ENCODE measurements at regions not wholly inside any gene's neighbourhood (a gene's known extent, or its start where the extent isn't known, plus 50 kb on each side); places are given as distances from the start of the nearest gene placed in this dataset.
A peak's percentile ranks its signal among the peaks of the same experiment; 100 is the strongest.

DNA sequence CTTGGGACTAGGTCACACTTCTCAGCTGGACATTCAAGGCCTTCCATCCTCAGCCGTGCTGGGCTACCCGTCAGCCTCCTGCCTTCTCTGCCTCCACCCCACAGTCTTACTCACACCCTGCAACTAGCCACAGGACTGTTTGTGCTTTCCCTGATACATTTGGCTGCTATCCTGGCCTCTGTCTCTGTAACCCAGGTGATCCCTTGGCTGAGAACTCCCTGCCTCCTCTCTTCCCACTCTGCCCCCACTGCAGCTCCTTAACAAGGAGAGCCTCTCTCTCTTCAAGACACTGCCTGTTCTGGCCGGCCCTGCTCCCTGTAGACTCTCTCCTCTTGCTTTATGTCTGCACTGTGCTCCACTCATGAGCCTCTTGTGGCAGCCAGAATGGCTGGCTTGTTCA is 120.6 kb downstream of the MSX2 start:
- H3K27me3 Mint-ChIP-seq = peaks cover 10 to 23% of the 10 kb centered on the region in 2 donors
- peak; percentile 40 to 50 for ATAC-seq
- no peaks in the 10 kb centered on the region for H3K9me3 Mint-ChIP-seq
- no peak overlapping the region for H3K27ac Mint-ChIP-seq
- H3K4me1 Mint-ChIP-seq (ENCODE audit: low read depth in 2 of 2) = no peaks in the 10 kb centered on the region
- H3K36me3 Mint-ChIP-seq = no peaks in the 10 kb centered on the region
- H3K4me3 Mint-ChIP-seq = no peak overlapping the region
- no peak for DNase-seq (ENCODE audit: low spot score)

DNA sequence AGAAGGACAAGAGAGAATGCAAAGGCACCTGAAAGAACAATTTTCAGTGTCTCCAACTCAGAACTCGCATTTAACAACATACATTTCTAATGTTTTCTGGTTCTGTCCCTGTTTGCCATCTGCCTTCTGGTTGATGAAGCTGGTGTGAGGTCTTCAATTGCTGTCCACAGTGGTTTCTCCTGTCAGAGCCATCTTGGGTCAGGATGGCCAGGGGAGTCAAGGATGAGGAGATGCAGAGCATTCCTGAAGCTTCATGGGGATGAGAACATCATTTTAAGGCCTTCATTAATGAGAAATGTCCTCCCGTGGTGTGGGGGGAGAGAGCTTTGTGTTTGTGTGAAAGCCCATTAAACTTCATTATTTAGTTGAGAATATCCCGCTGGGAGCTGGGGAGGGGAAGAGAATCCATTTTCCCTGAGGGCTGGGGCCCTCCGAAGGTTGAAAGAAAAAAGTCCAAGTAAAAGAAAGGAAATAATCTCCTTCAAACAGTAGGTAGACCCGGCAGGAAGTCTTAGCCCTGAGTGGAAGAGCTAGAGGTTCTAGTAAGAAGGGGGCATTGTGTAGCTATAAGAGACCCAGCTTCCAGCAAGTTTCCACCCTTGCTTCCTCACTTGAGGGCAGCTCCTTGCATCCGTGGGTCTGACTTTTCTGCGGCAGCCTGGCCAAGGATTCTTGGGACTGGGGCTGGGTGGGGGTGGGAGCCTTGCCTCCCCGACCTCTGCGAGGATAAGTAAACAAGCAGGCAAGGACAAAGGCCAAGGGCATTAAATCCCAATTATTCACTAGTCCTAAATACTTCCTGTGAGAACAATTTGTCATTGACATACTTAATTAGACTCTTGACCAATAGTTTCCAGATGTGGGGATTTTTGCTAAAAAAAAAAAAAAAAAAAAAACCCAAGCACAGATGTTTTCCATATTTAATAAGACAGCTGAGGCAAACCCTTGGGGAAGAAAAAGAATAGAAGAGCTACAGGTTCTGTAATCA is 119.2 kb downstream of the MSX2 start:
- H3K4me1 Mint-ChIP-seq (ENCODE audit: low read depth in 2 of 2) = no peaks in the 10 kb centered on the region
- H3K36me3 Mint-ChIP-seq = no peaks in the 10 kb centered on the region
- DNase-seq (ENCODE audit: low spot score) (no peak), ATAC-seq (no peak)
- no peaks in the 10 kb centered on the region for H3K9me3 Mint-ChIP-seq
- peaks cover 10 to 26% of the 10 kb centered on the region in 2 donors for H3K27me3 Mint-ChIP-seq
- H3K27ac Mint-ChIP-seq = no peak overlapping the region
- no peak overlapping the region for H3K4me3 Mint-ChIP-seq

DNA sequence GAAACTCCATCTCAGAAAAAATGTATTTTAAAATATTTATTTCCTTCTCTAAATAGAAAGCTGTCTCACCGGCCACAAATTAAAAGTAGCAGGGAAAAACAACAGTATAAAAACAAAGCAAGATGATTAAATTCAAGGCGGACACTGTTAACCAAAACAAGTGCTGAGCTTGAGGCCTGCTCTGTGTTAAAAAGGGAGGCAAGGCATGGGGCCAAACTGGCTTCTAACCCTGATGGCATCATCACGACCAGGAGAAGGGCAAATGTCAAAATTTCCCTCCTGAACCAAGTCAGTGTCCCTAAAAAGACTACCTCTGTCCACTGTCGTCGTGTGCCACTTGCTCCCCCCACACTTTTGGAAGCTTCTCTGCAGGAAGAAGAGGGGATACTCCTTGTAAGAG is 116.1 kb downstream of the MSX2 start:
- Mint-ChIP-seq H3K4me1 (ENCODE audit: low read depth in 2 of 2) (no peaks in the 10 kb centered on the region), H3K27me3 (peaks cover 12 to 33% of the 10 kb centered on the region in 2 donors), H3K9me3 (no peaks in the 10 kb centered on the region), H3K36me3 (no peaks in the 10 kb centered on the region), H3K4me3 (no peak overlapping the region), H3K27ac (no peak overlapping the region)
- ATAC-seq = no peak
- no peak for DNase-seq (ENCODE audit: low spot score)

DNA sequence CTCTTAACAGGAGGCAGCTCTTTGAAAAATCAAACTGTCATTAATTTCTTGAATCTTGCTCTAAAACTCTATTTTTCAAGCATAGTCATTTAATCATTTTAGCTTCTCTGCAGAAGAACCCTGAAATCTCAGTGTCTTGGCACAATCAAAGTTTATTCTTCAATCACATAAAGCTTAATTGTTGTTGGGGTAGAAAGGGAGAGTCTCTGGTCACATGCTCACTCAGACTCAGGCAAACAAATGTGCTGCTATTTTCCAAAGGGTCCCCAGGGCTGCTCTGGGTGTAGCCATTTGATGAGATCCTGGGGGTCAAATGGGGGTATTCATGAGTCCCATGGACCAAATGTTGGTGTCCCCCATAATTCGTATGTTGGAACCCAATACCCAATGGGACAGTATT is 114.8 kb downstream of the MSX2 start:
- no peak overlapping the region for H3K27ac Mint-ChIP-seq
- no peak for DNase-seq (ENCODE audit: low spot score)
- no peaks in the 10 kb centered on the region for H3K36me3 Mint-ChIP-seq
- H3K4me3 Mint-ChIP-seq = no peak overlapping the region
- peaks cover 12 to 33% of the 10 kb centered on the region in 2 donors for H3K27me3 Mint-ChIP-seq
- no peak for ATAC-seq
- no peaks in the 10 kb centered on the region for H3K4me1 Mint-ChIP-seq (ENCODE audit: low read depth in 2 of 2)
- H3K9me3 Mint-ChIP-seq = peaks cover 4% of the 10 kb centered on the region

DNA sequence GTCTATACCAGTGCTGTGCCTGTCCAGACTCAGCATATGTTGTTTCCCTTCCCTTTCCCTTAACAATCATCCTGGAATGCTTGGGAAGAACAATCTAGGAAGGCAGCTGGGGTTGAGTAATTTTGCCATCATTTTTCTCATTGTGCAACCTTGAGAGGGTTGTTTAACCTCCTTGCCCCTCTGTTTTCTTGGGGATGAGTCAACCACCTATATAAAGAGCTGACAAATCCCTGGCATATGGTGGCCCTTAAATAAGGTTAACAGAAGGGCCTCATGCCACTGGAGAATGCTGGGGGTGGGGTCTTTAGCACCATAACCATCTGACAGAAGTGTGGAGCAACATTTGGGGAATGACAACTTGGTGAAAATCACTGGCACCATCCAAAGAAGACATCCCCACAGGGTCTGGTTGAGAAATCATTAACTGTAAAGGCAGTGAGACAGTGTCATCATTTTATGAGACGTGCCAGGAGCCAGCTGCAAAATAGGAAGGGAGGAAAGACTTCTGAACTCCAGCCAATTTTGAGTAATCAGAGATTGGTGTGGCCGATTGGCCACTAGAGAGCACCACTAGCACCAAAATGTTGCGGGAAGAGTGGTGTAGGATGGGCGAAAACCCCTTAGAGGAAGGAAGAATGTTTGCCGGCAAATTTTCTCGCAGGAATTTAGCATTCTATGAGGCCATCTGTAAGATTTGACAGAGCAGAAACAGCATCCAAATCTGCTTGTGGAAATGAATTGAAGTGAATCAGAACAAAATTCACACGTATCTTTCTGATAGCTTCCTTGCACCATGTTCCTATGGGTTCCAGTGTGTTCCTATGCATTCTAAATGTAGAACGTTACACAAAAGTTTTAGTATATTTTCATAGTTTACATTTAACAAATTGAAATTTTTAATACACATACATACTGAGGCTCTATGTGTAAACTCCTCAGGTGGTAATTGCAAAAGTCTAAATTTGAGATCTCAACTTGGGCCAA is 113.8 kb downstream of the MSX2 start:
- ATAC-seq (no peak), DNase-seq (ENCODE audit: low spot score) (no peak)
- Mint-ChIP-seq H3K4me3 (no peak overlapping the region), H3K27me3 (peaks cover 12 to 34% of the 10 kb centered on the region in 2 donors), H3K4me1 (ENCODE audit: low read depth in 2 of 2) (no peaks in the 10 kb centered on the region), H3K9me3 (peaks cover 4% of the 10 kb centered on the region), H3K27ac (no peak overlapping the region), H3K36me3 (no peaks in the 10 kb centered on the region)

DNA sequence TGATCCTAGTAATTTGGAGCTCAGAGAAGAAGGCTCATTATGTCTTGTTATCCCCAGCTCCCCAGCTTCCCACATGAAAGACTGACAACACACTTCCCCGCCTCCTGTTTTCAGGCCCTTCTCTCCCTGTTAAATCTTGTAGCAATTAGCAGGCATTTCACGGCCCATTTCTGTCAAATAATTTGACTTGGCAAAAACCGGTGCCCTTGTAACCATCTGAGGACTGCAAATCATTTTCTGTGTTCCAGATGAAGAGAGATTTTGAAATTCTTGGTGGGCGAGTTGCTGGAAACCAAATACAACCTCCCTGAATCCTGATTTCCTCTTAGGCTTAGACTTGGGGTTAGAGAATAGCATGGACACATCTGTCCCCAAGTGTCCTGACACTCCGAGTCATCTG is 109.7 kb downstream of the MSX2 start:
- no peaks in the 10 kb centered on the region for H3K36me3 Mint-ChIP-seq
- no peaks in the 10 kb centered on the region for H3K4me1 Mint-ChIP-seq (ENCODE audit: low read depth in 2 of 2)
- no peak overlapping the region for H3K27ac Mint-ChIP-seq
- H3K9me3 Mint-ChIP-seq = peaks cover 4% of the 10 kb centered on the region
- H3K27me3 Mint-ChIP-seq = peaks cover 6 to 32% of the 10 kb centered on the region in 2 donors
- ATAC-seq = no peak
- H3K4me3 Mint-ChIP-seq = no peak overlapping the region
- DNase-seq (ENCODE audit: low spot score) = no peak

DNA sequence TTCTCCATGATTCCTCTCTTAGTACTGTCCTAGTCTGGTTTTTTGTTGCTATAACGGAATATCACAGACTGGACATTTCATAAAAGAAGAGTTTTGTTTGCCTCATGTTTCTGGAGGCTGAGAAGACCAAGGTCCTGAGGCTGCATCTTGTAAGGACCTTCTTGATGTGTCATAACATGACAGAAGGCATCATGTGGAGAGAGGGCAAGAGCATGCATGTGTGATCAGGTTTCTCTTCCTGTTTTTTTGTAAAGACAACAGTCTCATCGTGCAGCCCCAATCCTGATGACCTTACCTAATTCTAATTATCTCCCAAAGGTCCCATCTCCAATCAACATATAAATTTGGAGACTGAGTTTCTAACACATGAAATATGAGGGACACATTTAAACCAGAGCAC is 108.4 kb downstream of the MSX2 start:
- no peak for DNase-seq (ENCODE audit: low spot score)
- Mint-ChIP-seq H3K27me3 (peaks cover 3 to 20% of the 10 kb centered on the region in 2 donors), H3K4me3 (no peak overlapping the region), H3K27ac (no peak overlapping the region), H3K36me3 (no peaks in the 10 kb centered on the region), H3K9me3 (peaks cover 4% of the 10 kb centered on the region), H3K4me1 (ENCODE audit: low read depth in 2 of 2) (no peaks in the 10 kb centered on the region)
- no peak for ATAC-seq

DNA sequence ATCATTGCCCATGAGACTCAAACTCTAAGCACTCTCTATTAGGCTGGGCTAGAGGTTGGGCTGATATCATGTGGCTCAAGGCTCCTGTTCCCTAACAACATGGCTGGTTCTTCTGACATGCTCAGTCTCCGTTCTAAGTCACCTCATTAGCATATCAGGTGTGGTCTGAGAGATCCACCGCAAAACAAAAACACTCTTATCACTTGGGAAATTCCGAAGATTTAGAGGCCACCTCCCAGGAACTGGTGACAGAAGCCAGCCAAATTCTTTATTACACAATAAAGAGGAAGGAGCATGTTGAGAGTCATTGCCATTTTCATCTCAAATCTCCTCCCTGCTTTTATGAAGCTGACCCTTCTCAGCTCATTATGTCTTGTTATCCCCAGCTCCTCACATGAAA is 107.6 kb downstream of the MSX2 start:
- DNase-seq (ENCODE audit: low spot score) (no peak), ATAC-seq (no peak)
- H3K4me3 Mint-ChIP-seq = no peak overlapping the region
- no peaks in the 10 kb centered on the region for H3K36me3 Mint-ChIP-seq
- peaks cover 3 to 16% of the 10 kb centered on the region in 2 donors for H3K27me3 Mint-ChIP-seq
- H3K4me1 Mint-ChIP-seq (ENCODE audit: low read depth in 2 of 2) = no peaks in the 10 kb centered on the region
- no peak overlapping the region for H3K27ac Mint-ChIP-seq
- peaks cover 4% of the 10 kb centered on the region for H3K9me3 Mint-ChIP-seq

DNA sequence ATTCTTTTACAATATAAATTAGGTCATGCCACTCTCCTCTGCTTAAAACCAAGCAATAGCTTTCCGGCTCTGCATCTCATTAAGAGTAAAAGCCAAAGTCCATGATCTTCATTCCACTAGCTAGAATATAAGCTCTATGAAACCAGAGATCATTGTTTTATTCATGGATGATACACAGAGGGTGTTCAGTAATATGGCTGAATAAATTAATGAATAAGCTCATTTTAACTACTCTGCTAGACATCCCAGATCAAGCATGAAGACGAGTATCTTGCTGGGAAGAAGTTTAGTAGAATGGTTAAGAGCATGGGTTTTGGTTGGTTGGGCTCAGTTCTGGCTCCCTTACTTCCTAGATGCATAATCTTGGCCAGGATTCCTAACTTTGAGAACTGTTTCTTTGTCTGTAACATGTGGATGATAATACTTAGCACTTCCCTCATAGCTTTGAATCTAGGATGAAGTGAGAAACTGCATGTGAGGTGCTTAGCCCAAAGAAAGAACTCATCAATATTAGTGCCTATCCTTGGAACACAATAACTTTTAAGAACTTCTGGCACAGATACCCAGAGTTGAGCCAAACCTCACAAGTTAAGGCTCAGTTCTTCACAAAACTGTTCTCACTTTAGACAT is 106.8 kb downstream of the MSX2 start:
- Mint-ChIP-seq H3K4me1 (ENCODE audit: low read depth in 2 of 2) (no peaks in the 10 kb centered on the region), H3K27ac (no peak overlapping the region), H3K36me3 (no peaks in the 10 kb centered on the region), H3K9me3 (peaks cover 4% of the 10 kb centered on the region), H3K4me3 (no peak overlapping the region), H3K27me3 (peaks cover 3 to 16% of the 10 kb centered on the region in 2 donors)
- ATAC-seq = no peak
- DNase-seq (ENCODE audit: low spot score) = no peak

DNA sequence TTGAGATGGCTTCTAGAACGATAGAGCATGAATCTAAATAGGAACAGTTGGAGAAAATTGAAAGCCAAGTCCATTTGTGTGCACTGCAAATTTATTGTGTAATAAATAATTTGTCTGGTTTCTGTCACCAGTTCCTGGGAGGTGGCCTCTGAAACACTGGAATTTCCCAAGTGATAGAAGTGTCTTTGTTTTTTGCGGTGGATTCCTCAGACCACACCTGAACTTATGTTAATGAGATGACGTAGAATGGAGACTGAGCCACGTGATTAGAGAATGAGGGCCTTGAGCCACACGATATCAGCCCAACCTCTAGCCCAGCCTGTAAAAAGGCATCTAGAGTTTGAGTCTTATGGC is 105.1 kb downstream of the MSX2 start:
- DNase-seq (ENCODE audit: low spot score) (no peak), ATAC-seq (no peak)
- Mint-ChIP-seq H3K36me3 (no peaks in the 10 kb centered on the region), H3K27me3 (peaks cover 7 to 26% of the 10 kb centered on the region in 2 donors), H3K27ac (no peak overlapping the region), H3K9me3 (peaks cover 2% of the 10 kb centered on the region), H3K4me3 (no peak overlapping the region), H3K4me1 (ENCODE audit: low read depth in 2 of 2) (no peaks in the 10 kb centered on the region)

DNA sequence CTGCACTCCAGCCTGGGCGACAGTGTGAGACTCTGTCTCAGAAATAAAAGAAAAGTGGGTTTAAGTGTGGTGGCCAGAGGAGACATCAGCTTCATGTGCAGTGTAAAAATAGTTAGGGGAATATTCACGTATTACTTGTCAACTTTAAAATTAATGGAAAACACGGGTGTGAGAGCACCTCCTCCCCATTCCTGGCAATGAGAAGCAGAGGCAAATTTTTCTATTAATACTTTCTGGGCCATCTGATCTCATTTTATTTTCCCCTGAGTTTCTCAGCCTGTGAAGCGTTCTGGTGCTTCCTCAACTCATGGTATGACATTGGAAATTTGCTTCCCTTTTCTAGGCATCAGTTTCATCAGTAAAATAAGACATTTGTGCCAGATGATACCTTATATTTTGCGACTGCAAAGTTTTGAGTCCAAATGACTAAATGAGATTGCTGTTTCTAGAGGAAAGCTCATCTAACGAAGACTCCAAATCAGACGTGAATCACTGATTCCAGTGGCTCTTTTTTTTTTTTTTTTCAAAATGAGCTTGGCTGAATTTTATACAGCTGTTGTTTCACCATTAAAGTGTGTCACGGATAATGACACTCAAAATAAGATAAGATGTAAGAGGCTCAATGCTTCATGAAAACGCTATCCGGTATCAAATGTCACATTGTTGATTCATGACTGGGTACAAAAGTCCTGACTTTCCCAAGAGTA is 104.6 kb downstream of the MSX2 start:
- H3K9me3 Mint-ChIP-seq = no peaks in the 10 kb centered on the region
- peaks cover 7 to 27% of the 10 kb centered on the region in 2 donors for H3K27me3 Mint-ChIP-seq
- H3K27ac Mint-ChIP-seq = no peak overlapping the region
- DNase-seq (ENCODE audit: low spot score) (no peak), ATAC-seq (no peak)
- H3K4me3 Mint-ChIP-seq = no peak overlapping the region
- no peaks in the 10 kb centered on the region for H3K36me3 Mint-ChIP-seq
- H3K4me1 Mint-ChIP-seq (ENCODE audit: low read depth in 2 of 2) = no peaks in the 10 kb centered on the region

DNA sequence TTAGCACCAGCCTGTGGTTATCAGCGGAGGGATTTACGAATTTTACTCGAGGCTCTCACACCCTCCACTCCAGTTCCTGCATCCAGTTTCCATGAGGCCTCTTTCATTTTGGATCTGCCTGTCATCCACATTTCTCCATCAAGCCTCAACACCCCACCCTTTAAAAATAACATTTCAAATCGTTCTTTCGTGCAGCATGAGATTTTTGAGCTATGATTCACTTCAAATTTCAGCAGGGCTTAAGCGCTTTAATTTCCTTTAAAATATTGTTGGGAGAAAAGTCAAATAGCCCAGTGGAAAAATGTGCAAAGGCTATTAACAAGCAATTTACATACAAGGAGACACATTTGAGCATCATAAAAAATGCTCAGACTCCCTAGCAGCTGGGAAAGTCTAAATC is 103.2 kb downstream of the MSX2 start:
- no peaks in the 10 kb centered on the region for H3K4me1 Mint-ChIP-seq (ENCODE audit: low read depth in 2 of 2)
- no peak overlapping the region for H3K4me3 Mint-ChIP-seq
- H3K27me3 Mint-ChIP-seq = peaks cover 7 to 17% of the 10 kb centered on the region in 2 donors
- H3K9me3 Mint-ChIP-seq = no peaks in the 10 kb centered on the region
- DNase-seq (ENCODE audit: low spot score) (no peak), ATAC-seq (no peak)
- H3K27ac Mint-ChIP-seq = no peak overlapping the region
- no peaks in the 10 kb centered on the region for H3K36me3 Mint-ChIP-seq

DNA sequence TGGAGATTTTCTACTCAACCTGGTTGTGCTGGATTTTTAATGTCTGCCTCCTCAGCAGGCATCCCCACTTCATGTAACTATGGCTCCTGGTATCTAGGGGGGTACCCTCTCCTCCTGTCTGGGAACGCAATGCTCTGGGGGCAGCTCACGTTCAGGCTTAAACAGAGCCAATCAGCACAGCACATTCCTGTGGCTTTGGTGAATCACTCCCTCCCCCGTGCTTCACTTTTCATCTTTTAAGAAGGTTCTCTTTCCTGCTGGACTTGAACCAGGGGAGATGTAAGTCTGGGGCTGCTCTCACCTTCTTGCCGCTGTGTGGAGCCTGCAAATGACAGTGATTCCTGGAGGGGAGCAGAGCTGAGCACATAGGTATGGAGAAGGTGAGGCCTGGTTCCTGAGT is 101.2 kb downstream of the MSX2 start:
- no peak overlapping the region for H3K4me3 Mint-ChIP-seq
- H3K27me3 Mint-ChIP-seq = peaks cover 13 to 25% of the 10 kb centered on the region in 2 donors
- no peaks in the 10 kb centered on the region for H3K36me3 Mint-ChIP-seq
- H3K9me3 Mint-ChIP-seq = no peaks in the 10 kb centered on the region
- DNase-seq (ENCODE audit: low spot score) = no peak
- no peak overlapping the region for H3K27ac Mint-ChIP-seq
- no peaks in the 10 kb centered on the region for H3K4me1 Mint-ChIP-seq (ENCODE audit: low read depth in 2 of 2)
- ATAC-seq = no peak

All from natural killer cell treated with Interleukin-12 subunit alpha and Interleukin-12 subunit beta and Interleukin-15 and Interleukin-18, amount 100 ng/mL, for 72 hours (primary cell).